H1 (cell line): ENCODE measurements at regions not wholly inside any gene's neighbourhood (a gene's known extent, or its start where the extent isn't known, plus 50 kb on each side); places are given as distances from the start of the nearest gene placed in this dataset.

ENCODE experiments used
- CTCF ChIA-PET: fragments of 300-600 bp; sonication (Branson Sonifier 250); formaldehyde crosslinking; loops from one replicate; lab custom pipeline; 2021; ENCODE audit not compliant: partially characterized antibody; lab: Charles Lee
- POLR2A ChIA-PET: fragments of 300-600 bp; sonication (Branson Sonifier 250); formaldehyde crosslinking; loops from one replicate; lab custom pipeline; 2021; ENCODE audit warnings: inconsistent platforms; ENCODE audit not compliant: partially characterized antibody; lab: Charles Lee
- DNase-seq, 2 experiments: peaks; one replicate each; pipeline versions ENCODE4 v3.0.0 to v3.0.0-alpha.2; 2010 to 2022; ENCODE audit warnings: low spot score in 2 of 2, low read depth in 1 of 2, mixed read lengths in 1 of 2
- FAIRE-seq: peaks from 2 replicates; lab custom pipeline; 2011; peaks lifted over from hg19 to GRCh38; lab: Jason Lieb, UNC
- H2AFZ ChIP-seq: 2 replicates; pipeline ENCODE4 v1.8.1; 2012; ENCODE audit warnings: low read length, inconsistent platforms
- H2AK5ac ChIP-seq: 2 replicates; pipeline ENCODE4 v1.6.1; 2013; ENCODE audit warnings: low read depth, low read length
- H2BK120ac ChIP-seq: replicated peaks from 2 replicates; pipeline ENCODE3; 2013; ENCODE audit warnings: low read depth, low read length, inconsistent platforms
- H2BK12ac ChIP-seq: 2 replicates; pipeline ENCODE4 v1.6.1; 2013; ENCODE audit warnings: low read depth, low read length
- H2BK15ac ChIP-seq: 2 replicates; pipeline ENCODE4 v1.6.1; 2013; ENCODE audit warnings: low read length
- H2BK20ac ChIP-seq: 2 replicates; pipeline ENCODE4 v1.6.1; 2013; ENCODE audit warnings: low read length
- H2BK5ac ChIP-seq: 2 replicates; pipeline ENCODE4 v1.6.1; 2013; ENCODE audit warnings: low read depth, low read length
- H3K14ac ChIP-seq: 2 replicates; pipeline ENCODE4 v1.6.1; 2013; ENCODE audit warnings: inconsistent platforms; ENCODE audit not compliant: insufficient read length
- H3K18ac ChIP-seq: 2 replicates; pipeline ENCODE4 v1.6.1; 2013; ENCODE audit warnings: low read length; ENCODE audit errors: extremely low read depth
- H3K23ac ChIP-seq: 2 replicates; pipeline ENCODE4 v1.6.1; 2013; ENCODE audit warnings: inconsistent platforms; ENCODE audit not compliant: insufficient read length
- H3K23me2 ChIP-seq: 2 replicates; pipeline ENCODE4 v1.6.1; 2013; ENCODE audit warnings: low read depth, low read length
- H3K27ac ChIP-seq: 2 replicates; pipeline ENCODE4 v1.6.1; 2011; ENCODE audit warnings: low read depth, low read length, inconsistent platforms
- H3K27me3 ChIP-seq, 4 experiments: replicated peaks in 1 of 4; 1 replicate in 1 of 4; 2 replicates in 3 of 4; pipeline versions ENCODE4 v1.6.1 to v1.8.1; 2011 to 2013; ENCODE audit warnings: low read length in 3 of 4, mild to moderate bottlenecking in 3 of 4, inconsistent platforms in 2 of 4, mixed read lengths in 2 of 4, moderate library complexity in 1 of 4; ENCODE audit not compliant: control insufficient read depth in 3 of 4, insufficient read depth in 3 of 4; ENCODE audit errors: extremely low read depth in 1 of 4
- H3K36me3 ChIP-seq, 4 experiments: 2 replicates each; pipeline versions ENCODE4 v1.6.1 to v1.8.1; 2011 to 2013; ENCODE audit warnings: mild to moderate bottlenecking in 4 of 4, low read length in 3 of 4, moderate library complexity in 2 of 4, control low read depth in 1 of 4, inconsistent platforms in 1 of 4; ENCODE audit not compliant: insufficient read depth in 4 of 4, control insufficient read depth in 2 of 4
- H3K4ac ChIP-seq: replicated peaks from 2 replicates; pipeline ENCODE3; 2013; ENCODE audit warnings: low read length, low read depth, mixed read lengths, inconsistent platforms; ENCODE audit not compliant: insufficient read length
- H3K4me1 ChIP-seq, 4 experiments: replicated peaks in 1 of 4; 1 replicate in 1 of 4; 2 replicates in 3 of 4; pipeline versions ENCODE4 v1.6.1 to v1.8.1; 2011 to 2013; ENCODE audit warnings: low read length in 3 of 4, inconsistent platforms in 2 of 4, mixed read lengths in 1 of 4; ENCODE audit not compliant: insufficient read depth in 4 of 4, control insufficient read depth in 3 of 4
- H3K4me2 ChIP-seq, 2 experiments: 2 replicates each; pipeline versions ENCODE4 v1.6.1 to v1.8.1; 2011 to 2013; ENCODE audit warnings: low read depth in 2 of 2, low read length in 2 of 2, control low read depth in 1 of 2, inconsistent platforms in 1 of 2, mild to moderate bottlenecking in 1 of 2; ENCODE audit not compliant: insufficient read depth in 1 of 2
- H3K4me3 ChIP-seq, 4 experiments: fragments of 200-600, 300-600 bp in 1 of 4; sonication (generic), shearing (Covaris generic), sonication (Bioruptor Twin) in 1 of 4; 2 replicates each; pipeline versions ENCODE4 v1.5.1 to v1.8.1; 2011 to 2016; ENCODE audit warnings: low read length in 4 of 4, low read depth in 3 of 4, control low read depth in 2 of 4, inconsistent platforms in 2 of 4, mild to moderate bottlenecking in 2 of 4, mixed read lengths in 1 of 4, moderate library complexity in 1 of 4; ENCODE audit not compliant: insufficient read depth in 2 of 4; ENCODE audit errors: extremely low read depth in 1 of 4
- H3K56ac ChIP-seq: replicated peaks from 2 replicates; pipeline ENCODE3; 2013; ENCODE audit warnings: low read depth, mild to moderate bottlenecking, mixed read lengths, low read length, inconsistent platforms; ENCODE audit not compliant: insufficient read length
- H3K79me1 ChIP-seq: 2 replicates; pipeline ENCODE4 v1.6.1; 2013; ENCODE audit warnings: low read depth, low read length, control low read depth
- H3K79me2 ChIP-seq, 2 experiments: 2 replicates each; pipeline versions ENCODE4 v1.6.1 to v1.8.1; 2012 to 2013; ENCODE audit warnings: low read length in 2 of 2, mild to moderate bottlenecking in 2 of 2, inconsistent platforms in 1 of 2; ENCODE audit not compliant: insufficient read depth in 2 of 2, control insufficient read depth in 1 of 2
- H3K9ac ChIP-seq, 4 experiments: replicated peaks in 1 of 4; 1 replicate in 1 of 4; 2 replicates in 3 of 4; pipeline versions ENCODE4 v1.6.1 to v1.8.1; 2011 to 2013; ENCODE audit warnings: low read depth in 3 of 4, low read length in 3 of 4, control low read depth in 2 of 4, mild to moderate bottlenecking in 2 of 4, moderate library complexity in 2 of 4, inconsistent platforms in 1 of 4; ENCODE audit errors: extremely low read depth in 1 of 4
- H3K9me3 ChIP-seq, 2 experiments: 2 replicates each; pipeline versions ENCODE4 v1.6.1 to v1.8.1; 2012 to 2013; ENCODE audit warnings: mild to moderate bottlenecking in 2 of 2, moderate library complexity in 2 of 2, control low read depth in 1 of 2, inconsistent platforms in 1 of 2, low read depth in 1 of 2, low read length in 1 of 2, mixed read lengths in 1 of 2; ENCODE audit not compliant: insufficient read depth in 2 of 2
- H4K20me1 ChIP-seq, 2 experiments: replicated peaks in 1 of 2; 2 replicates each; pipeline versions ENCODE3 to v1.8.1; 2011 to 2013; ENCODE audit warnings: inconsistent platforms in 2 of 2, low read length in 2 of 2, mild to moderate bottlenecking in 1 of 2; ENCODE audit not compliant: insufficient read depth in 2 of 2, control insufficient read depth in 1 of 2
- H4K5ac ChIP-seq: 2 replicates; pipeline ENCODE4 v1.6.1; 2013; ENCODE audit warnings: low read length, low read depth, mixed read lengths, inconsistent platforms; ENCODE audit not compliant: insufficient read length
- H4K8ac ChIP-seq: 2 replicates; pipeline ENCODE4 v1.8.0; 2013; ENCODE audit warnings: mild to moderate bottlenecking, moderate library complexity, low read length, inconsistent platforms; ENCODE audit not compliant: insufficient read depth; ENCODE audit errors: extremely low read depth
- H4K91ac ChIP-seq: replicated peaks from 2 replicates; pipeline ENCODE3; 2013; ENCODE audit warnings: low read length, mixed read lengths, inconsistent platforms; ENCODE audit not compliant: insufficient read length
- JUND ChIP-seq: IDR thresholded peaks from 2 replicates; pipeline ENCODE4 v1.6.1; 2011; ENCODE audit warnings: mild to moderate bottlenecking, improper control_type of control experiment, low read length
- MAFK ChIP-seq: IDR thresholded peaks from 2 replicates; pipeline ENCODE4 v1.6.1; 2012; ENCODE audit warnings: low read depth, mild to moderate bottlenecking, improper control_type of control experiment, low read length
- NRF1 ChIP-seq: IDR thresholded peaks from 2 replicates; pipeline ENCODE4 v1.6.1; 2011; ENCODE audit warnings: mild to moderate bottlenecking, low read depth, low read length, improper control_type of control experiment
- SIN3A ChIP-seq, 2 experiments: IDR thresholded peaks in 1 of 2; conservative IDR thresholded peaks in 1 of 2; 2 replicates each; pipeline ENCODE4 v1.6.1; 2011 to 2012; ENCODE audit warnings: low read length in 2 of 2, improper control_type of control experiment in 1 of 2, low read depth in 1 of 2, mild to moderate bottlenecking in 1 of 2
- SIRT6 ChIP-seq: IDR thresholded peaks from one replicate; pipeline ENCODE4 v1.7.1; 2012; ENCODE audit warnings: low read length, inconsistent platforms
- SIX5 ChIP-seq: IDR thresholded peaks from 2 replicates; pipeline ENCODE4 v1.6.1; 2011; ENCODE audit warnings: mild to moderate bottlenecking, low read depth, low read length
- SRF ChIP-seq: IDR thresholded peaks from 2 replicates; pipeline ENCODE4 v1.6.1; 2011; ENCODE audit warnings: mild to moderate bottlenecking, low read depth, low read length, moderate library complexity
- ZNF274 ChIP-seq: IDR thresholded peaks from 2 replicates; pipeline ENCODE4 v1.7.0; 2012; ENCODE audit warnings: low read length, borderline replicate concordance; ENCODE audit errors: extremely low read depth
- WGBS, 2 experiments: shearing (Covaris generic) in 1 of 2; methylation state at CpG; one replicate each; pipeline versions ENCODE4 v1.1.6 to v1.1.7; 2013 to 2015; ENCODE audit warnings: low lambda C conversion rate in 2 of 2, mixed read lengths in 2 of 2, inconsistent platforms in 1 of 2, low coverage in 1 of 2, missing lambda C conversion rate in 1 of 2; ENCODE audit not compliant: insufficient replicate concordance in 2 of 2, insufficient coverage in 1 of 2, insufficient read length in 1 of 2; ENCODE audit errors: extremely low coverage in 1 of 2, missing lambda C conversion rate in 1 of 2; 5-methylcytosine and 5-hydroxymethylcytosine counted together
- TF ChIP-seq, protein P1 (sequence below): IDR thresholded peaks from 2 replicates; pipeline ENCODE4 v1.6.1; 2012; ENCODE audit warnings: inconsistent platforms
- TF ChIP-seq, protein P2 (sequence below): IDR thresholded peaks from 2 replicates; pipeline ENCODE4 v1.6.1; 2011; ENCODE audit warnings: low read depth, mild to moderate bottlenecking, low read length; ENCODE audit not compliant: insufficient read depth
- TF ChIP-seq, protein P3 (sequence below), 3 experiments: IDR thresholded peaks; 1 replicate in 2 of 3; 2 replicates in 1 of 3; pipeline versions ENCODE4 v1.5.1 to v1.6.1; 2011; ENCODE audit warnings: low read length in 3 of 3, mild to moderate bottlenecking in 3 of 3, inconsistent platforms in 2 of 3, low read depth in 1 of 3, moderate library complexity in 1 of 3; ENCODE audit not compliant: insufficient read depth in 1 of 3; ENCODE audit errors: control extremely low read depth in 1 of 3

DNA sequence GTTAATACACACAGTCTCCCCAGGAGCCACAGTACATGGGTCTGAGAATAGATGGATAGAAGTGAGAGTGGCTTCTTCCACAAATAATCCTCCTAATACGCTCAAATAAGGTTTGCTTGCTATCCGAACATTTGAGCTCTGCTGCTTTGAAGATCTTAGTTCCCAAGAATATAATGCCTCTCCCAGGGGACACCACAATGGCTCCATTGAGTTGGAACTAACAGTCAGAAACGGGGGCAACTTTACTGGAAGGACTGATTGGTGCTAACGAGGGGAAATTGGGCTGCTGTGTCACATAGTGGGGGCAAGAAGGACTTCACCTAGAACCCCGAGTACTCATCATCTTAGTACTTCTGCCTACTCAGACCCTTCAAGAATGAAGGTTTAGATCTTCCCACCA is 66.2 kb downstream of the IGLL5 start:
- no peak overlapping the region for H3K18ac ChIP-seq
- no peaks in the 10 kb centered on the region for H3K79me2 ChIP-seq
- H4K91ac ChIP-seq = no peak overlapping the region
- no peak overlapping the region for H4K8ac ChIP-seq
- H4K5ac ChIP-seq = no peak overlapping the region
- no peak overlapping the region for H2AFZ ChIP-seq
- H3K4me1 ChIP-seq = no peaks in the 10 kb centered on the region
- DNase-seq = no peak
- H3K4me2 ChIP-seq = no peak overlapping the region
- no peak overlapping the region for H2BK5ac ChIP-seq
- no peak overlapping the region for H3K9ac ChIP-seq
- no peak overlapping the region for H2AK5ac ChIP-seq
- H3K14ac ChIP-seq = no peak overlapping the region
- no peak overlapping the region for H3K4me3 ChIP-seq
- no peaks in the 10 kb centered on the region for H3K79me1 ChIP-seq
- H2BK15ac ChIP-seq = no peak overlapping the region
- no peak overlapping the region for H3K27ac ChIP-seq
- no peak overlapping the region for H3K56ac ChIP-seq
- 76% methylated on average over 5 of the region's 5 CpGs; no CpG with 5 or more reads in 1 of the 2 experiments for WGBS, 2 experiments
- ChIA-PET POLR2A (no interaction called here), CTCF (interaction anchor here (0.9 to 8.7 kb wide), 11 partner anchors 22 to 611 kb away, joined by 3 to 206 read pairs (median 3); no protein-coding TSS in a partner anchor)
- no peak overlapping the region for H3K4ac ChIP-seq
- H3K23me2 ChIP-seq = no peaks in the 10 kb centered on the region
- peaks cover 11 to 27% of the 10 kb centered on the region in 2 experiments; a peak in 3 of 4 replicates for H3K9me3 ChIP-seq
- no peak overlapping the region for H3K23ac ChIP-seq
- no peak overlapping the region for H2BK120ac ChIP-seq
- H2BK12ac ChIP-seq = no peak overlapping the region
- H3K36me3 ChIP-seq = no peaks in the 10 kb centered on the region
- FAIRE-seq = no peak
- H2BK20ac ChIP-seq = no peak overlapping the region
- H4K20me1 ChIP-seq = no peaks in the 10 kb centered on the region
- H3K27me3 ChIP-seq = peaks cover 0 to 26% (median 11%) of the 10 kb centered on the region in 4 experiments; a peak in 3 of 7 replicates
- TF ChIP-seq SIX5 (no peak), ZNF274 (no peak), SIN3A (conservative IDR thresholded peaks at IDR 0.05 in 1 of 2, IDR thresholded peaks at IDR 0.05 in 1 of 2; ENCODE audit: low read depth in 1 of 2, low read length in 2 of 2) (no peak), SIRT6 (no peak), JUND (no peak), MAFK (no peak), NRF1 (no peak), SRF (no peak)
- TF ChIP-seq, protein P1, sequence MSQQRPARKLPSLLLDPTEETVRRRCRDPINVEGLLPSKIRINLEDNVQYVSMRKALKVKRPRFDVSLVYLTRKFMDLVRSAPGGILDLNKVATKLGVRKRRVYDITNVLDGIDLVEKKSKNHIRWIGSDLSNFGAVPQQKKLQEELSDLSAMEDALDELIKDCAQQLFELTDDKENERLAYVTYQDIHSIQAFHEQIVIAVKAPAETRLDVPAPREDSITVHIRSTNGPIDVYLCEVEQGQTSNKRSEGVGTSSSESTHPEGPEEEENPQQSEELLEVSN = no peak
- TF ChIP-seq, protein P2, sequence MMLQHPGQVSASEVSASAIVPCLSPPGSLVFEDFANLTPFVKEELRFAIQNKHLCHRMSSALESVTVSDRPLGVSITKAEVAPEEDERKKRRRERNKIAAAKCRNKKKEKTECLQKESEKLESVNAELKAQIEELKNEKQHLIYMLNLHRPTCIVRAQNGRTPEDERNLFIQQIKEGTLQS = no peak
- TF ChIP-seq, protein P3, sequence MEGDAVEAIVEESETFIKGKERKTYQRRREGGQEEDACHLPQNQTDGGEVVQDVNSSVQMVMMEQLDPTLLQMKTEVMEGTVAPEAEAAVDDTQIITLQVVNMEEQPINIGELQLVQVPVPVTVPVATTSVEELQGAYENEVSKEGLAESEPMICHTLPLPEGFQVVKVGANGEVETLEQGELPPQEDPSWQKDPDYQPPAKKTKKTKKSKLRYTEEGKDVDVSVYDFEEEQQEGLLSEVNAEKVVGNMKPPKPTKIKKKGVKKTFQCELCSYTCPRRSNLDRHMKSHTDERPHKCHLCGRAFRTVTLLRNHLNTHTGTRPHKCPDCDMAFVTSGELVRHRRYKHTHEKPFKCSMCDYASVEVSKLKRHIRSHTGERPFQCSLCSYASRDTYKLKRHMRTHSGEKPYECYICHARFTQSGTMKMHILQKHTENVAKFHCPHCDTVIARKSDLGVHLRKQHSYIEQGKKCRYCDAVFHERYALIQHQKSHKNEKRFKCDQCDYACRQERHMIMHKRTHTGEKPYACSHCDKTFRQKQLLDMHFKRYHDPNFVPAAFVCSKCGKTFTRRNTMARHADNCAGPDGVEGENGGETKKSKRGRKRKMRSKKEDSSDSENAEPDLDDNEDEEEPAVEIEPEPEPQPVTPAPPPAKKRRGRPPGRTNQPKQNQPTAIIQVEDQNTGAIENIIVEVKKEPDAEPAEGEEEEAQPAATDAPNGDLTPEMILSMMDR (IDR thresholded peaks at IDR 0.05; ENCODE audit: control extremely low read depth in 1 of 3, insufficient read depth in 1 of 3, low read depth in 1 of 3, low read length in 3 of 3) = no peak
